ENCODE measurements at regions not wholly inside any gene's neighbourhood (a gene's known extent, or its start where the extent isn't known, plus 50 kb on each side); places are given as distances from the start of the nearest gene placed in this dataset.

DNA sequence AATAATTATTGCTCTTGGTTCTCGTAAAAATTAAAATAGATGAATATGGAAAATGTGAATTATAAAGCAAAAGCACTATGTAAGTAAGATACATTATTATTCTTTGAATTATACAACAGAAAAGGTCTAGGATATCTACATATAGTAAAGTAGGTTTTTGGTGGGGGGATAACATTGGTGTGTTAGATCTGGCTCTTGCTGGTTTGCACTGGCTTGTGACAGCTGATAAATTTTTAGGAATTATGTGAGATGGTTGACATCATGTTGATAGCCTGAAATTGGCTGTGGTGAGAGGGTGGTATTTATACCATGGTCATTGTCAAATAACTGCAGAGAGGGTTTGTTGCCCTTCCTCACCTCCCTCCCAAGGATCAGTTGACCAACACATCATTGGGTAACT lies 50.7 kb upstream of the BTG1 start:
- H3K4me1 ChIP-seq (ENCODE audit: control insufficient read depth, insufficient read depth, low read length): no peaks in the 10 kb centered on the region; the same call in 1 of the 2 replicates
- no peak overlapping the region for H3K4me3 ChIP-seq (ENCODE audit: low read depth, low read length)
- POLR2A ChIA-PET: no interaction called here
- no peaks in the 10 kb centered on the region for H3K9me3 ChIP-seq (ENCODE audit: control insufficient read depth, insufficient read depth, low read depth, low read length)
- CTCF ChIA-PET: no interaction called here
- no peaks in the 10 kb centered on the region for H3K36me3 ChIP-seq (ENCODE audit: control insufficient read depth in 2 of 2, insufficient read depth in 1 of 2, low read length in 2 of 2)
- TF ChIP-seq ZBTB48 (tag by site-specific recombination; IDR thresholded peaks at IDR 0.05) (no peak), SETDB1 (IDR thresholded peaks at IDR 0.05; ENCODE audit: insufficient read length, low read length) (peak; percentile 46)
- H3K27ac ChIP-seq (ENCODE audit: extremely low read depth, low read depth, low read length): no peak overlapping the region
